DND-41 (cell line): ENCODE measurements at regions not wholly inside any gene's neighbourhood (a gene's known extent, or its start where the extent isn't known, plus 50 kb on each side); places are given as distances from the start of the nearest gene placed in this dataset.

Experiments used
- EZH2 ChIP-seq: IDR thresholded peaks from 3 replicates; pipeline ENCODE4 v1.6.1; 2012; ENCODE audit warnings: borderline replicate concordance, low read depth, mild to moderate bottlenecking, moderate library complexity, low read length, inconsistent platforms; ENCODE audit not compliant: severe bottlenecking
- TF ChIP-seq, protein P1 (sequence below): IDR thresholded peaks from 2 replicates; pipeline ENCODE4 v1.5.1; 2012; ENCODE audit warnings: borderline replicate concordance, low read length, moderate library complexity, mild to moderate bottlenecking; ENCODE audit not compliant: poor library complexity, severe bottlenecking; ENCODE audit errors: extremely low read depth

DNA sequence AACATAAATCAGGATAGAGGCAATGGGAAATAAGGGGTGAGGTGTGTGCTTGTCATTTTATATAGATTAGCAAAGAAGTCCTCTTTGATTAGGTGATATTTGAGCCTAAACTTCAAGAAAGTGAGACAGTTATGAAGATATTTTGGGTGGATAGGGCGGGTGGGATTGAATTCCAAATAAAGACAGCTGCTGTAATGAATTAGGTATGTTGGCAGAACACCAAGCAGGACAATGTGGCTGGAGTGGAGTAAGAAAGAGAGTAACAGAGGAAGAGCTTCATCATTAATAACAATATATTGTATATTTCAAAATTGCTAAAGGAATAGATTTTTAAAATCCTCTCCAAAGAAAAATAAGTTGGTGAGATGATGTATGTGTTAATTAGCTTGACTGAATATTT lies 91.0 kb upstream of the CENPE start:
- TF ChIP-seq, protein P1, sequence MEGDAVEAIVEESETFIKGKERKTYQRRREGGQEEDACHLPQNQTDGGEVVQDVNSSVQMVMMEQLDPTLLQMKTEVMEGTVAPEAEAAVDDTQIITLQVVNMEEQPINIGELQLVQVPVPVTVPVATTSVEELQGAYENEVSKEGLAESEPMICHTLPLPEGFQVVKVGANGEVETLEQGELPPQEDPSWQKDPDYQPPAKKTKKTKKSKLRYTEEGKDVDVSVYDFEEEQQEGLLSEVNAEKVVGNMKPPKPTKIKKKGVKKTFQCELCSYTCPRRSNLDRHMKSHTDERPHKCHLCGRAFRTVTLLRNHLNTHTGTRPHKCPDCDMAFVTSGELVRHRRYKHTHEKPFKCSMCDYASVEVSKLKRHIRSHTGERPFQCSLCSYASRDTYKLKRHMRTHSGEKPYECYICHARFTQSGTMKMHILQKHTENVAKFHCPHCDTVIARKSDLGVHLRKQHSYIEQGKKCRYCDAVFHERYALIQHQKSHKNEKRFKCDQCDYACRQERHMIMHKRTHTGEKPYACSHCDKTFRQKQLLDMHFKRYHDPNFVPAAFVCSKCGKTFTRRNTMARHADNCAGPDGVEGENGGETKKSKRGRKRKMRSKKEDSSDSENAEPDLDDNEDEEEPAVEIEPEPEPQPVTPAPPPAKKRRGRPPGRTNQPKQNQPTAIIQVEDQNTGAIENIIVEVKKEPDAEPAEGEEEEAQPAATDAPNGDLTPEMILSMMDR, result no peak
- TF ChIP-seq EZH2, result no peak
